Fibroblast of skin of right biceps (primary cell): ENCODE measurements at regions not wholly inside any gene's neighbourhood (a gene's known extent, or its start where the extent isn't known, plus 50 kb on each side); places are given as distances from the start of the nearest gene placed in this dataset.

ENCODE experiments used
- DNase-seq: peaks from one replicate; pipeline ENCODE4 v3.0.0-alpha.2; 2013

DNA sequence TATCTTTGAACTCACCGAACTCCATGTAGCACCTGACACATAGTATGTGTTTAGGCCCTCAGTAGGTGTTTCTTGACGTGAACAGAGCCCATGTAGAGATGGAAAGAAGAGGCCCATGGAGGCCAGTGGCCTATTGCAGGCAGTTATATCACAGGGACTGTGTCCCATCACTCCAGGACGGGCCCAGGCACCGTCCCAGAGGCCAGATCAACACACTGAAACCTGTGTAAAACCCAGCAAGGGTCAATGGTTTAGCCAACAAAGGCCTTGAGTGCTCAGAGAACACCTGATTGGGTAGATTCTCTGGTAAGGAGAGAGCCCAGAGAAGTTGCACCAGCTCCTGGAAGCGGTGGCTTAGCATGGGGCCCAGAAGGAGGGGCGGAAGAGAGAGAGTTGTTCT lies 82.8 kb downstream of the INHBB start:
- DNase-seq, result no peak

DNA sequence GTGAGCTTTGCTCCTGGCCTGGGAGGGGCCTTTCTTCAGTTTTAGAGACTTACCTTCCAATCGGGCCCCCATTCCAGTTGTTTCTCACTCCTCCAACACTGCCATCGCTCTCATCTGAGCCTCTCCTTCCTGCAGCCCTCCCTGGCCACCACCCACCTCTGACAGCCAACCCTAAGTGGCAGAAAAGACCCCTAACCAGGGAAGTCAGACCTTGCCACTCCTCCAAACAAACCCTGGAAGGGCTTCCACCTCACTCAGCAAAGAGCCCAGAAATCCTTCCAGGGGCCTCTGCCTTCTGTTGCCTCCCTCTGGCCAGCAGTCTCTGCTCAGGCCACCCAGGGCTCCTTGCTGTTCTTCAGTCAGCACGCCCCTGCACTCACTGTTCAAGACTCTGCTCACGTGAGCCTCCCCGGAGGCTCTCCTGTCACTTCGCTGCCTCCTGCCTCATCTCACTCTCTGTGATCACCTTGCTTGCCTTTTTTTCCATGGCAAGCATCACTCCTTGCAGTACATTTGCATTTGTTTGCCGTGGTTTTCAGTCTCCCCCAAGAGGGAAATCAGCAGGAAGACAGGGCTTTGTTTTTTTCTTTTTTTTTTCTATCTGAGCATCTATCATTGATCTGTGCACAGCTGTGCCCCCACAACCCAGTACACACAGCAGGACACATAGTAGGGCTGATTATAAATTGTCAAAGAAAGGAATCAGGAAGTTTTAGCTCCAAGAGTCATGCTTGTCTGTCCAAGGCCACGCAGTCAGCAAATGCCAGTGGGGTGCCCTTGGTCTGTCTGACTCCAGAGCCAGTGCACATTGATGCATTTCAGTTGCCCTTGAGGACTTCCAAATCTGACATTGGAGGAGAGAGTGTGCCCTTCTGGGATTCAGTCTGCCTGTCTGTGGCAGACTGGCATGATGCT lies 83.9 kb downstream of the INHBB start:
- no peak for DNase-seq

DNA sequence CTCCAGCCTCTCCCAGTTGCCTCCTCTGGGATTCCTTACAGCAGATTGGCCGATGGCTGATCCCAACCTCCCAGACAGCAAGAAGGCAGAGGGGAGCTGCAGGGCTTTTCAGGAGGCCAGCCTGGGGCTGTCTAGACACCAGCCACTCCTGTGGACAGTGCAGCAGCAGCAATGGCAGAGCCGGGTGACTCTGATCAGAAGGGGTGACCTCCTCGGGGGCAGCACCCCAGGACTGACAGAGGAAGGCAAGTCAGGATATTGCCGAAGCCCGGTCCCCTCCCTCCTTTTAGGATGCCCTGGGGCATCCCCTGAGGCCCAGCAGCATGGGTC lies 84.5 kb downstream of the INHBB start:
- no peak for DNase-seq

DNA sequence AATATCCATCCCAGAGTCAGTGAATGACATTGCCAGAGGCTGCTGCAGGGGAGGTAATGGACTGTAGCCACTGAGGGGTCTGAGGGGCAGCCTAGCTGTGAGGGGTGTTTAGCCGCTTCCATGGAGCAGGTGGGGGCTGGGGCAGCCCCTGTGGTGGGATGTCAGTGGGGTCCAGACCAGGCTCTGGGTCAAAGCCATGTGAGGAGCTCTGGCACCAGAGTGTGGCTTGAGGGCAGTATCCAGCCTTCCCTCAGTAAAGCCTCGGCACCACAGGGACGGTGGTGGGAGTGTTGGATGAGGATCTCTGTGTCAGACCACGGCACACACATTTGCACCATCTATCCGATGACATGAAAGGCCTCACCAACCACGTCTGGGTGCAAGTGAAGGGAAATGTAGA lies 85.0 kb downstream of the INHBB start:
- no peak for DNase-seq

DNA sequence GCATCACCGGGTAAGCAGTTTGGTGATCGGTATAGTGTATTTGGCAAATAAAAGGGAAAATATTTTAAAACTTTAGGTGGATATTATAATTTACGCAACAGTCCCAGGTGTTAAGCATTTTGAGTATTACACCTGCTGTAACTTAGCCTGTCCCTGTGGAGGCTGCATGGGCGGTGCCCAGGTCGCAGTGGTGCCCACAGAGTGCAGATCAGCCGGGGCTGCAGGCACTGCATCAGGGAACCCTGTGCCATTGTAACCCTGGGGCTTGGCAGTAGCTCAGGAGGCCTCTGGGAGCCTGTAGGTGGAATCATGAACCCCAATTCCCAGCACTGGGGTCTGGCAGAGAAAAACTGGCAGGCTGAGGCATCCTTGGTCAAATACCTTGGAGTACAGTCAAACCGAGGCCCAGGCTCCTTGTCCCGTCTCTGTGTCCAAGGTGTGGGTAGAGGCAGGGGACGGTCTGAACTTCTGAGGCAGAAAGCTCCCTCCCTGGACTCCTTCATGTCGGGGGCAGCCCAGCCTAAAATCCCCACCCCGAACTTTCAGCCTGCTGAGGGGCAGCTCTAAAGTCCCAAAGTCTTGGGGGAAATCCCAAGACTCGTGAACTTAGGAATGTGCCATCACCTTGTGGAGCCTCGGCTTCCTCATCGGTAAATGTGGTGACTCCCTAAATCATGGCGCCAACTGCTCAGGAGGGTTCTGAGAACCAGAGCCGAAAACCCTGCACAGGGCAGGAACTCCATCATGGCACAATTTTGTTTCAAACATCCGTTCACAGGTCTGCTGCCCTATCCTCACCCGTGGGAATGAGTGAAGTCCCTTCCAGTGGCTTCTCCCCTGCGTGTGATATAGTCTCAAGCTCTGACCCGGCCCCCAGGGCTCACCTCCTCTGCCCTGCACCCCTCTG lies 85.7 kb downstream of the INHBB start:
- DNase-seq, result no peak

DNA sequence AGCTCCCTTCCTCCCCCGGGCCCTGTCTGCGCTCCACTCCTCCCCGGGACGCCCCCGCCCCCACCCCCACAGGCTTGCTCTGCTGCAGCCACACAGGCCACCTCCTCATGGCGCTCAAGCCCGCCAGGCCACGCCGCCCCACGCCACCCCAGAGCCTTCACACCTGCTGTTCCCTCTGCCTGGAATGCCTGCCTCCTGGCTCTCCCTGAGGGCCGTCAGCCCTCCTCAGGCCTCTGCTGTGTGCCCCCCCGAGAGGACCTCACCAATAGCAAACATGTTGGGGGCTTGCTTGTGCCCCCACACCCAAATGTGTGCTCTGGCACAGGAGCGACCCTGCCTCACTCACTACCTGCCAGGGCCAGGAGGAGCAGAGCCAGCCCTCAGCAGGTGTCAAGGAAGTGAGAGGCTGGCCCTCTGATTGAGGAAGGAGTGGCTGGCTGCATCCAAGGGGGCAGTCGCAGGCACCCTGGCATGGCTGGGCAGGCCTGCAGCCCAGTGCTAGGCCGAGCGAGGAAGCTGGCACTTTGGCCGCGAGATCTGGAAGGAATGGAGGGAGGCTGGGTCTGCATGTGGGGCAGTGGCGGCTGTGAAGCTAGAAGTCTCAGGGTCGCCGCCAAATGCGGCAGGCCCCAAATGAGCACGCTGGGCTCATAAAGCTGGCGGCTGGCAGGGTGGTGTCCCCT lies 86.5 kb downstream of the INHBB start:
- DNase-seq, result no peak

DNA sequence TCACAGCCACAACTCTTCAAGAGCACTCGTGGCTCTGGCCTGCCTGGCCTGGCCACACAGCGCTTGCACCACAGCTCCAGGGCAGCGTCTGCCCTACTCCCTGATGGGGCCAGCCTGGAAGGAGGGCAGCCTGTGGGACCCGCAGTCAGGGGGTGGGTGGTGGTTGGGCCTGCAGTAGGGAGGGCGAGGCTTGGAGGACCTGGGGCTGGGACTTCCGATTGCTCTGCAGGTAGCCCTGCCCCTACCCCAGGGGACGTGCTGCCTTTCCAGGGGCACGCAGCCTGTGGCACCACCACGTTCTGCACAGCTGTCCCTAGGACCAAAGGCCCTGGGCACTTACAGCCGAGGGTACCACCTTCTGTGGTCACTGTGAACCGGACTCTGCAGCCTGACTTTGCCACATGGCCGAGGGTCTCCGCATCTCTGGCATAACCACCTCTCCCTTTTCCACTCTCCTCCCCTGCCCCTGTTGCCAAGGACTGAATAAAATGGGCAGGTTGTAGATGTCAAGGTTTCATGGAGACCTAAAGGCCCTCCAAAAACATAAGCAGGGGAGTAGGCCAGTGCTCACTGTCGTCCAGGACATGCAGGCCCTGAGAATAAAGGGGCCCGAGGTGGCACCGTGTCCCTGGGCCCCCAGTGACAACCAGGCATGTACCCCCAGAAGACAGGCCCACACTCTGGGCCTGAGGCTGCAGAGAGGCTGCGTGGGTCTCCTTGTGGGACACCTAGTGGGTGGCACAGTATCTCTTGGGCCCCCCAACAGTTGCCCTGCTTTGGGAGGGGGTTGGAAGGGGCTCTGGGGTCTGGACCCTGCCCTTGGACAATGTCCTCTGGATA lies 87.3 kb downstream of the INHBB start:
- no peak for DNase-seq

DNA sequence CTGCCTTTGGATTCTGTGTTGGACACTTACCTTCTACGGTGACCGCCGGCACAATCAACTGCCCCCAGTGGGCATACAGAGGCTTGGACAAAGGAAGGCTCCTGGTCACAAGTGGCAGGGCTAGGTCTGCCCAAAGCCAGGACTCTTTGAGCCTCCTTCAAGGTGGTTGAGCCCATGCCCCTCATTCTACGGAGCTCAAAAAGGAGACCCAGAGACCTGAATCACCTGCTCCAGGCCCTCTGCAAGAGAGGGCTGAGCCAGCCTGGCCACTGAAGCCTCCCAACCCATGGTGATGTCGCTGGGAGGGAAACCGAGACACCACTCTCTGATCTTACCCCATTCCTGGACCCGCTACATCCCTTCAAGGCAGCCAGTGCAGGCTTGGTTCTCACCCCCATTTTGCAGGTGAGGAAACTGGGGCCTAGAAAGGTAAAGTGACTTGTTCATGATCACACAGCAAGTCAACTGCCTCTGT lies 87.9 kb downstream of the INHBB start:
- no peak for DNase-seq

DNA sequence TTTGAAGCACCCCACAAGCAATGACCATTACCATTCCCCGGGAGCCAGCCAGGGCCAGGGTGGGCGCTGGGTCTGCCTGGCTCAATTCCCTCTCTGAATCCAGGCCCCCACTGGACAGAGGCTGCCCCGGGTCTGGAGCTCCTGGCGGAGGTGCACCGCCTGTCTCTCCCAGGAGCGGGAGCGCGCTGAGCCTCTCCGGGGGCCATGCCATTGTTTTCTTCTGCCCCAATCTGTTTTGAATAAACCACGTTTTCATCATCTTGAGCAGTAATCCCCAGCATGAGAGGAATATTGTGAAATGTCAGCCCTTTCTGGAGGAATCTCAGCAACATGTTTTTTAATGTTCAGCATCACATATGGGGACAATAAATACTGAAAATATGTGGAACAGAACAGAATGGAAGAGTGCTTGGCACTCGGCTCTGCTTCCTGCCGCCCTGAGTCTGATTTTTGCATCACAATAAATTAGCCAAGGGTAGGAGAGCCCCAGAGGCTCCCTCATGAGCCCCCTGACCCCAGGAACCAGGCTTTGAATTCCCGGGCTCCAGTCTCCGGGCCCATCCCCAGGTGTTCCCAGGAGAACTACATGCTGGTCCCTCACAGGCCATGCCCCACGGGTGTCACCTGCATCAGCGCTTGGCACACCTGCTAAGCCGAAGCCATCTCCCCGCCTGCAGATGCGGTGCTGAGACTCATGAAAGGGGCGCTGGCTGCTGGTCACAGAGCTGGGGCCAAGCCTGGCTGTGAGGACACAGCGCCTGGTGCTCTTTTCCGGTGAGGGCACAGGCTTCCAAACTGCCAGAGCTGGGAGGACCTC lies 88.8 kb downstream of the INHBB start:
- DNase-seq, result peak; percentile 43

DNA sequence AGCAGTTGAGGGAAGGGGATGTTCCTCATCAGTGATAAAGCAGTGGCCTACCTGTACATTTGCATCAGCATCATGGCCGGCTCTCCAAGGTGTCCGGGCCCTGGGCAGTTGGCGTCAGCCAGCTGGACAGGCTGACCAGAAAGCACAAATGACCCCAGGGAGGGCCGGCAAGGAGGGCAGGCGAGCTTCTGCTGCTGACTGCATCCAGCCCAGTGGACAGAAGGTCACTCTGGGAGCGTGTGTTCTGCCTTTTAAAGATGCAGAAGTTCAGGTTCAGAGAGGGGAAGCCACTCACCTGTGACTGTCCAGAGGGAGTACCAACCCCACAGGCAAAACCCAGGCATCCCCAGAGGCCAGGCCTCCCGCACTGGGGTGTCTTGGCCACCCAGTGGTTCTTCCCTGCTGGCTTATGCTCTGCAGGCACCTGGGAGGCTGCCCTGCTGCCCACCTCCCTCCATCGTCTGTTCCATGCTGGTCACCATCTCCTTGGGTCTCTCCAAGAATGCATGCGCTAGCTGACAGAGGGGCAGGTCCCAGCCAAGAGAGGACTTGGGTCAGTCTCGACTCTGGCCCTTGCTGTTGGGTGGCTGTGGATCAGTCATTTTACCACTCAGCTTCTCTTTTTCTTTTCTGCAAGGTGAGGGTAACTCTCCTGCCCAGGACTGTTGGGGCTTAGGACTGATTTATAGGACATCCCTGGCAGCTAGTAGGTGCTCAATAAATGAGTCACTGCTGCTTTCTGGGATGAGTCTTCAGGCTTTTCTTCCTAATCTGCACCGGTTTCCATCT lies 89.9 kb downstream of the INHBB start:
- DNase-seq, result no peak

DNA sequence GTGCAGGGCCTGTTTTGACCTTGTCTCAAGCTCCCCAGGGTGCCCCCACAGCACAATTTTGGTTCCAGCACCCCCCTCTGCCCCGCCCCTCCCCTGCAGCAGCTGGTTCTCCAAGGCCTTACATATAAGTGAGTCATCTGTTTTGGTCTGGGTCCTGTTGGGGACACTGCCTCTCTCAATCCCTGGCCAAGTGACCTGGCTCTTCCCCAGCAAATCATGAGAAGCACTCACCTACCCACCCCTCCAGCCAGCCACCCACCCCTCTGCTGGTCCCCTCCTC lies 90.5 kb downstream of the INHBB start:
- DNase-seq, result no peak

DNA sequence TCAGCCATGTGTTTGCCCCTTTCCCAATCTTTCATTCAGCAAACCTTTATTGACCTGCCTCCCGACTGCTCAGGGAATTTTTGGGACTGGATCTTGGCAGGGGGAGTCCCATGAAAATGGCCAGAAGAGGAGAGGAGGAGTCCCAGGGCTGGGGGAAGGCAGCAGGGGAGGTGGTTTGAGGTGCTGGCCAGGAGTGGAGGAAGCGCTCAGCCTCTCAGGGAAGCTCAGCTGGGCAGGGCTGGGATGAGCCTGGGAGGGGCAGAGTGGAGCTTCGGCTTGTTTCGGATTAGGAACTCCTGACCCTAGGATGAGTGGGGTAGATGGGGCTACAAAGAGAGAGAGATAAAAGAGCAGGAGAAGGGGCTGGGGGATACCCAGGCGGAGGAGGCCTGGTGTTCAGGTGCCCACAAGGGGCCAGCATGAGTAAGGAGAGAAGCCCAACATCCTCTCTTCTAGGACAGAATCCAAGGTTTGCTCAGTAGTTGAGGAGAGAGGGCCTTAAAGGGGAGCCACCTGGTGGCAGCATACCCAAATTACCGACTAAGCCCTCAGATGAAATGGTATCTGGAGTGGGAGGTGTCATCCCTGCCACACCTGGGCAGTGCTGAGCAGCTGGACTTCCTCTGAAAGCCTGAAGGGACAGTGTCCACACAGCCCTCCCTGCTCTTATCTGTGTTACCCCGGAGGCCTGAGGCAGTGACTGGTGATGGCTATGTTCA lies 91.1 kb downstream of the INHBB start:
- DNase-seq, result peak; percentile 36

DNA sequence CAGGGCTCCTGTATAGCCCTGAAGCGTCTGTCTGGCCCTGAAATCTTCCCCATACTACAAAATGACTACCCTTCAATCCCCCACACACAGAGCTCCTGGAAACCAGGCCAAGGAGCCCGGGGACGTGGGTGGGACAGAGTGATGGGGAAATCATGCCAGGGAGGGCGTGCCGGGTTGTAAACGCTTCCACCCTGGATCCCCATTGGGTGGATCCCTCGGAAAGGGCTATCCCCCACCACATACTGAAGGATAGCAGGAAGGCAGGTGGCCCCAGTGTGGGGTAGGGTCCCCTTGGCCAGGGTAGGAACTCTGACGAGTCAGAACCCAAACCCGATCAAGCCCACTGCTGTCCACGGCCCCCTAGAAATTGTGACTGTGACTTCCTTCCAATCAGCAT lies 91.7 kb downstream of the INHBB start:
- no peak for DNase-seq

DNA sequence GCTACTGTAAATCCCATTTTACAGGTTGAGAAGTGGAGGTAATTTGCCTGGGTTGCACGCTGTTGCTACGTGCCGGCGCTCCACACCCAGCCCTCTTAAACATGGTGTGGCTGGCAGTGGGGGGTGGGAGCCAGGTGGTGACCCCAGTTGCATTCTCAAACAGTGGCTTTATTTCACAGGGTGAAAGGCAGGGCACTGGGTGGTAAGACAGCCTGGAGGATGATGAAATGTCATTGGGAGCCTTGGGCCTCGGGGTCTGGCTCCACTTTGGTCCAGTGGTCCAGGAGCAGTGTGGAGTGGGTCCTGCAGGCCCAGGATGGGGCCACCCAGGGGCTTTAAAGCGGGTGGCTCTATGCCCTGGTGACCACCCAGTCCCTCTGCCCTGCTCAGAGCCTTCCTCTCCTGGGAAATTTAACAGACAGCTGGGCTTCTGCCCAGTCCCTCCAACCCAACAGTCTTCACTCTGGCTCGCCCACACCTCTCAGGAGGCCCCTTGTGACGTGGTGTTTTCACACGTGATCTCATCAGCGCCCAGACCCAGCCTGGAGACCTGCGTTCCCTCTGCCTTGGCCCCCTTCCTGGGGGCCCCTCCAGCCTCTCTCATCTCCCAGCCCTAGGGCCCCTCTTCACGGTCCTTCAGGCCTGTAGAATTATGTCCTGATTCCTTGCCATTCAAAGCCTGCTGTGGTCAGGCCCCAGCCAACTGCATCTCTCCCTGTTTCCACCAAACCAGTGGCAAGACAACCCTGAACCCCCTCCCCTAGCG lies 92.5 kb downstream of the INHBB start:
- no peak for DNase-seq

DNA sequence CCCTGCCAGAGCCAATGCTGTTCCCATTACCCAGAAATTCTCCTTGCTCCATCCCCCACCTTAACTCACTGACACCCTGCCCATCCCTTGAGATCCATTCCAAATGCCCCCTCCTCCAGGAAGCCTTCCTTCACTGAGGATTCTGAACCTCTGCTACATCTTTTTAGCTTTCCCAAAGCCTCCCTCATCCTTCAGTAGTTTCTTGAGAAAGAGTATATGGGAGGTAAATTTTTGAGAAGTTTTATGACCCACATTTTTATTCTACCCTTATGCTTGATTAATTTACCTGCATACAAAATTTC lies 93.1 kb downstream of the INHBB start:
- DNase-seq, result no peak

DNA sequence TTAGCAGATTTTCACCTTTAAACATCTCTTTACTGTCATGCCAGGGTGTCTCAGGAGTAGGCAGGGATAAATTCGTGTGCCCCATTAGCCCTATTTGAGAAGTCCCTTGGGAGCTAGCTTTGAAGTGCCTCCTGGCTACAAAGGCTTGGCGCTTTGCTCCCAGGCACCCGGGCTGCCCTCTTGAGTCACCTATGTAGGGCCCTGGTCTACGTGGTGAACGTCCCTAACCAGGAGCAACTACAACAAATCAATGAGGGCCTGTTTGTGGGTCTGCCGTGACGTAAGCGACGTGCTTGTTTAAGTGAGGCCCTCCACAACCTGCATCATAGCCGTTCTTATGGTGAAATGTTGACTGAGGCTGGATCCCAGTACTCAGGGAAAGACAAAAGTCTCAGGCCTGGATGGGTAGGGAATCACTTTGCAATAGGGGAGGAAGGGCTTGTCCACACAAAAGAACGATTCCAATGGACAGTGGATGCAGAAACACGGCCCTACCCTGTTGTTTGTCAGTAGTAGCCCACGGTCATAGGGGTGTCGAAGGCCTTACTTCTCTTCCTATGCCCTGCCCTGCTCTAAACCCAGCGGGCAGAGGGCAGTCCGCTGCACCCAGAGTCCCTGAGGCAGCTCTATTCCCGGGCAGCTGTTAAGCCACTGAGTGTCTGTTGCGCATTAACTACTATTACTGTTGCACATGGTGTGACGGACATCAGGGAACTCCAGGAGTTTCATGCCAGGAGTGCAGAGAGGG lies 93.9 kb downstream of the INHBB start:
- no peak for DNase-seq

DNA sequence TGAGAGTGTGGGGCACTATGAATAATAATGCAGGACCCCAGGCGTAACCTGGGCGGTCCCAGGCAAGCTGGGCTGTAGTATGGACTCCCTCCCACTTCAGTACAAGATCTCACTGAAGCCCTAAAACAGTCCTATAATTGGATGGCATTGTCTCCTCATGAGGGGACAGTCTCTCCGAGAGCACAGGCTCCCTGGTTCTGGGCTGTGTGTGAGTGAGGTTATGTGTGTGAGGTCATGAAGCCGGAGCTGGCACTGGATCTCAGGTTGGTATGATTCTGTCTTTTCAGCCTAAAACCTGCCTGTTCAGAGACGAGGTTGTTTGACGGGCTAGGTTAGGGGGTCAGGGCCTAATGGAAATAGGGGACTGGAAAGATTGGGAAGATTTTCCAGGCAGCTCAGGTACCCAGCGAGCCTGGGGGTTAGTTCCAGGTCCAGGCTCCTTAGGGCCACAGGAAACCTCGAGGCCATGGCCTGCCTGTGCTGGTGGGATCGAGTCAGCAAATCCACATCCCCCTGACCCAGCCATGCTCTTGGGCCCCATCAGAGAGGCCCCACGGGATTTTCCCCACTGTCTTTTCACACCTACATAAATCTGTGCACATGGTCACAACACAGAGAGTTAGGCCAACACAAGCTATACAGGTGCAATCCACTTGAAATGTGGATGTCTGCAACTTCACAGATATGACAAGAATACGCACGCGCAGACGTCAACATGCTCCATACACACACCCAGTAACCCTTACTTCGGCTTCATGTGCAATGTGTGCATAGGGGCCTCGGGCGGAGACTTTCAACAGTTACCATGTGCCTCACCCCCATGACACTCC lies 94.8 kb downstream of the INHBB start:
- no peak for DNase-seq

DNA sequence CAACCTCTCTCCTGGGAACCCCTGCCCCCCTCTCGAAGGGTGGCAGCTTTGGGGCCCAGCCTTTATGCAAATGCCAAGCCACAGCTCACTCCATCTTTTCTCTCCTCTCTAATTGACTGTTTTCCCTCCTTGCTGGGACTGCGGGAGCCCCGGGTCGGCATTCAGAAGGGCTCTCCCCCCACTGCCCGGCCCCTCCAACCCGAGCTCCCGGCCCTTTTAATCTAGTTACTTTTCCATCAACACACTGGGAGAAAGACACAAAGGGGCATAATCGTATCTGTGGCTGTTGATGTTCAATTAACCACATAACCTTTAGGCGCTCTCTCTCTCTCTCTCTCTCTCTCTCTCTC lies 95.4 kb downstream of the INHBB start:
- DNase-seq, result no peak
